D721Med (cell line): ENCODE measurements at regions not wholly inside any gene's neighbourhood (a gene's known extent, or its start where the extent isn't known, plus 50 kb on each side); places are given as distances from the start of the nearest gene placed in this dataset.

Experiments used
- DNase-seq: peaks from one replicate; pipeline ENCODE4 v3.0.0; 2011; ENCODE audit warnings: low spot score; ENCODE audit not compliant: insufficient read length
- FAIRE-seq: peaks from 2 replicates; lab custom pipeline; 2011; peaks lifted over from hg19 to GRCh38; lab: Jason Lieb, UNC
- TF ChIP-seq, protein P1 (sequence below): IDR thresholded peaks from 2 replicates; pipeline ENCODE4 v1.5.1; 2012; ENCODE audit warnings: mild to moderate bottlenecking, control low read depth; ENCODE audit not compliant: insufficient read depth; ENCODE audit errors: missing control alignments

DNA sequence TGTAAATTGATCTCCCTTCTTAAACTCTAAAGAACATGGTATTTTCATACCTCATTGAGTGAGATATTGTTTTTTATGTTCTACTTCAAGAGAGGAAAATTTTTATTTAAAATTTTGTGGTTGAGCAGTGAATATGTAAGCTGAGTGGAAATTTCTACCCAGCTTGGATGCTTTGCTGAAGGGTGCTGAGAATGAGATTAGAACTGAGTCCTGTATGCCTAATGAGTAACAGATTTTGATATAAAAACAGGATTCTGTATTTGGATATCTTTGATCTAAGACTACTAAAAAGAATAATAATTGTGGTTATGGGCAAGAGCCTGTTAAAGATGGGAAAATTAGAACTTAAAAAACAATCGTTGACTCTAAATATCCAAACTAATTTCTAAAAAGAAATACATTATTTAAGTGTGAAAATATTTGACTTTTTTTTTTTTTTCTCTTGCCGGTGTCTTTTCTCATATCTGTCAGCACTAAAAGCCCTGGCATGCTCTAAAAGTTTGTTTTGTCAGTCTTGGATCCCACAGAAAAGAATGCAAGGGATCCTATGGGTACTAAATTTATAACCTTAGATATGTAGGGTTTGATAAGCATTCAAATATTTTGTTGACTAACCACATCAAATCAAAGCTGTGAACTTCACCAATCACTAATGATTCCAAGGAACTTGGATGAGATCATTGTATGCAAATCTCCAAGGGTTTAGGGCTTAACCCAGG lies 652.3 kb downstream of the PTPRC start:
- DNase-seq (no peak), FAIRE-seq (no peak)
- TF ChIP-seq, protein P1, sequence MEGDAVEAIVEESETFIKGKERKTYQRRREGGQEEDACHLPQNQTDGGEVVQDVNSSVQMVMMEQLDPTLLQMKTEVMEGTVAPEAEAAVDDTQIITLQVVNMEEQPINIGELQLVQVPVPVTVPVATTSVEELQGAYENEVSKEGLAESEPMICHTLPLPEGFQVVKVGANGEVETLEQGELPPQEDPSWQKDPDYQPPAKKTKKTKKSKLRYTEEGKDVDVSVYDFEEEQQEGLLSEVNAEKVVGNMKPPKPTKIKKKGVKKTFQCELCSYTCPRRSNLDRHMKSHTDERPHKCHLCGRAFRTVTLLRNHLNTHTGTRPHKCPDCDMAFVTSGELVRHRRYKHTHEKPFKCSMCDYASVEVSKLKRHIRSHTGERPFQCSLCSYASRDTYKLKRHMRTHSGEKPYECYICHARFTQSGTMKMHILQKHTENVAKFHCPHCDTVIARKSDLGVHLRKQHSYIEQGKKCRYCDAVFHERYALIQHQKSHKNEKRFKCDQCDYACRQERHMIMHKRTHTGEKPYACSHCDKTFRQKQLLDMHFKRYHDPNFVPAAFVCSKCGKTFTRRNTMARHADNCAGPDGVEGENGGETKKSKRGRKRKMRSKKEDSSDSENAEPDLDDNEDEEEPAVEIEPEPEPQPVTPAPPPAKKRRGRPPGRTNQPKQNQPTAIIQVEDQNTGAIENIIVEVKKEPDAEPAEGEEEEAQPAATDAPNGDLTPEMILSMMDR, result no peak

DNA sequence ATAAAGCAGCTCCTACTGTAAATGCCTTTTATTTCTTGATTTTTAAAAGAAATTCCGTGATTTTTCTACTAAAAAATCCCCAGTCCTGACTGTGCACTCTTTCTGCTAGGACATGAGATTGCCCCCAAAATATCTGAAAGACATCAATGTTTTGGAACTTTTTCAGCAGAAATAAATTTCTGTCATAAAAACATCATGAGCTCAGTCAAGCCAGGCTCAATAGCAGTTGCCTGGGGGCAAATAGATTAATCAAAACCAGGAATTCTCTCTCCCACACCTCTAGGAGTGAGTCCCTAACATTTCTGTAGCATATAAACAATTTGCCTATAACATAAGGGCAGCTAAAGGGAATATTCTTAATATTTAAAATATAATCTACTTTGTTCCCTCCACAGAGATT lies 654.1 kb downstream of the PTPRC start:
- DNase-seq, result no peak
- FAIRE-seq, result no peak
- TF ChIP-seq, protein P1, result no peak

DNA sequence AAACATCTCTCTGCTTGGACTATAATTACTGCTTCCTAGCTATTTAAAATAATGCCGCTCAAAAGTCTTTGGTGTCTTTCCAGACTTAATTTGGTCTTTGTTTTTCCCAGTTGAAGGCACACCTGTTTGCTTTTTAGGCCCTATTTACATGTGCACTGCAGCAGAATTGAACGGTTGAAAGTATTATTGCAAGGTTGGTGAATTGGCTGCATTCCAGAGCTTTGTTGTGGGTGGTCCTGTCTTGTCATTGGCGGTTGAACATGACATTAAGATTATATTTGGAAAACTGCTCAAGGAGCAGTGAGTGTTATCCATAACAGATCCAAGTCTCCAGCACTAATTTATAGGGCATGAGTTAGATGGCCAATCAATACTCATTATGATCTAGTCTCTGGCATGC lies 656.3 kb downstream of the PTPRC start:
- TF ChIP-seq, protein P1, result no peak
- DNase-seq, result no peak
- FAIRE-seq, result no peak

DNA sequence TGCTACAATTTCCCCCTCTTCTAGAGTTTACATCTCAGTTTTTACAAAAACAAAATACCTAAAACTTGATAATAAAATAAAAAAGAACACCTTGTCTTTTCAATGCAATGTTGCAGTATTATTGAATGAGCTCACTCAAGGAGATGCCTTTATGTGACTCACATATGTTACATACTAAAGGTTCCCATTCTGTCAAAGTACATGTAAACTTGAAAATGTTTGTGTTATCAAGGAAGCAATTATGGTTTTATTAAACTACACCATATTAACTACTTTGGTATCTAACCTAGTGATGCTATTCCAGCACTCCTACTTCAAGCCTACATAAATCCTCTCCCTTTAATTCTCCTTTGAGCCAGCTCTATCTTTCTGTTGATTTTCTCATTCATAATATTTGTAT lies 658.3 kb downstream of the PTPRC start:
- FAIRE-seq (peak; percentile 64), DNase-seq (no peak)
- TF ChIP-seq, protein P1, result no peak

DNA sequence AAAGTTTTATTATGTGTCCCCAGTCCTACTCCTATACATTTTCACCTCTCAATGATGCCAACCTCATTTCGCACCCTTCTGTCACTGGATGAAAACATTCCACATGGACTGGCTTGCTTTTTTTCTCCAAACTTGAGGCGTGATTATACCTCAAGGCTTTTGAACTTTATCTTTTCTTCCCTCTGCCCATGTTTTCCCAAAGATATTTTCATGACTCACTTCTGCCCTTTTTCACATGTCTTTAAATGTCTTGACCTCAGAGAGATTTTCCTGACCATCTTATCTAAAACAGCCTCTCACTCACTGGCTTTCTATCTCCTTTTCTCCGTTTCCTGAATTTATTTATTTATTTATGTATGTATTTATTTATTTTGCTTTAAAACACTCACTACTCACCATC lies 659.0 kb downstream of the PTPRC start:
- TF ChIP-seq, protein P1, result no peak
- FAIRE-seq (no peak), DNase-seq (no peak)

DNA sequence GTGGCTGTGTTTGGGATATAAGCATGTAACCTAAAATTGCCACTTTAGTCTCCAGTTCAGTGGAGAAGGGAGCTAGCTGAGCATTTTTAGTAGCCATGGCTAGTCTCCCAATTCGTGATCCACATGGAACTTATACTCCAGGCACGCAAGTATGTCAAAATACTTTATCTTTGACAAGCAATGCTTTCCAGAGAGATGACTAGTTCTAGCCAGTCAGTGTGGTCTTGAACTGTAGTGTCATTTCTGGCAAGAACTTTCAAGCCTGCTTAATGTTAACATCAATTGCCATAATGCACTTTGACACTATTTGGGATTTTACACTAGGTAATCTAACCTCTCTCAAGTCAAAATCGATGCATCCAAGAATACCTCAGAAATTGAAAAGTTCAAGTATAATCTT lies 660.0 kb downstream of the PTPRC start:
- peak; percentile 88 for FAIRE-seq
- TF ChIP-seq, protein P1, result no peak
- DNase-seq, result no peak

DNA sequence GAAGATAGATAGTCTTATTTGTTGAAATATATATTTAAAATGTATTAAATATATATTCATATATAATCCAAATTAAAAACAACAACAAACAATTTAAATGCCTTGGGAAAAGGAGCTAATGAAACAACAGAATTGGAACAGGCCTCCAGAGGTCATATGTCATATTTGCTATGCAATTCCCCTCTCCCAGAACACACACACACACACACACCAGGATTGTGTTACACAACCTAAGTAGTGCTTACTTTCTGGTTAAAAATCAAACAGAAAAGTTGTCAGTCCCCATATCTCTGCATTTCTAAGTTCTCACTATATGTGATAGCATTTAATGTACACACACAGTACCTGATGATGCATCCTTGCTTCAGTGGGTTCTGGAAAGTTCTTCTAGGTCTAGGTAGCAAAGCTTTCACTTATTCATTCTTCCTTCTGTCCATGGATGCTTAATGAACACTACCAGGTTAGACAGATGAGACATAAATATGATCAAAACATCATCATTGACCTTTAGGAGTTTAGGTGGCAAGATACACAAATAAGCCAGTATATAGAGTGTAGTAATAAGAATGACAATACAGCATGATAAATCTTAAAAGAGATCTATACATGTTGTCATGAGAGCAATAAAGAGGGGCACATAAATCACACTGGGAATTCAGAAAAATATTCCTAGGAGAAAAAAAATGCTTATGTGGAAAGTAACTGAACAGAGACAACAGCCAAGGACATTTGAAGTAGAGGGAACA lies 662.8 kb downstream of the PTPRC start:
- FAIRE-seq, result peak; percentile 80

More for the DNA sequence above, 662.8 kb downstream of the PTPRC start:
- no peak for DNase-seq
- TF ChIP-seq, protein P1, result no peak
